ENCODE measurements at regions not wholly inside any gene's neighbourhood (a gene's known extent, or its start where the extent isn't known, plus 50 kb on each side); places are given as distances from the start of the nearest gene placed in this dataset.

DNA sequence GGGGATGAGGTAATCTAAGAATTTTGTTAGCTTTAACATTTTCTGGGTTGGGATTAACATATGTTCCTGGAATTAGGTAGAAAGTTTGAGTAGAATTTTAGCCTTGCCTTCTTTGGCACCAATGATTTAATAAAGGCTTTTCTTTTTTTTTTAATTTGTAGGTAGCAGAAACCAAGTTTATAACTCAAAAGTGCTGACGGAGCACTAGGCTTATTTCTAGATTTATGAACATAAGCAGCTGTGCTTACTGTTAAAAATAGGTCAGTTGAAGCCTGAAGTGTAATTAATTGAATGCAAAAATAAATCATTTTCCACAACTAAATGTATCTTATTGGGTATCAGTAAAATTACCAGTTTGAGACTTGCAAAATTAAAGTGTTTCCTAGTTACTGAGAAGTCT lies 62.4 kb downstream of the TAF11L14 start:
- BruUV-seq (replicated peaks), result no TSS peak

DNA sequence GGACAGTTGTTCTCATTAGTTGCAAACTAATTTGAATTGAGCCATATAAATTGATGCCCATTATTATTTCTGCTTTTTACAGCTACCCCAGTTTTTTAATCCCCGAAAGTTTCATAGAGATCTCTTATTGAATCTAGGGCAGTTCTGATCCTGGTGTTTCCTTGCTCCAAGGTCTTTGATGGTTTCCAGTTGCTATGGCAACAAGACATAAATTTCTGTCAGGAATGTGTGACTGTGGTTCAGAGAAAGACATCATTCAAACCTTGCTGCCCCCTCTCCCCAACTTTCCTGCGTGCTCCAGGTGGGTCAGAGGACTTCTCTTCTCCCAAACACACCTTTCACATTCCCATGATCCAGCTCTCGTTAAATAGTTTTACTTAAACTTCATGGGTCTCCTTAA lies 63.4 kb downstream of the TAF11L14 start:
- no peak for TF ChIP-seq SIN3A (IDR thresholded peaks at IDR 0.05; ENCODE audit: borderline replicate concordance, insufficient read depth, low read depth, low read length)
- TF ChIP-seq POLR2AphosphoS5 (IDR thresholded peaks at IDR 0.05; ENCODE audit: low read depth, low read length), result no peak
- TF ChIP-seq TCF7L2 (IDR thresholded peaks at IDR 0.05; ENCODE audit: low read depth, low read length), result no peak
- TF ChIP-seq, protein P1, sequence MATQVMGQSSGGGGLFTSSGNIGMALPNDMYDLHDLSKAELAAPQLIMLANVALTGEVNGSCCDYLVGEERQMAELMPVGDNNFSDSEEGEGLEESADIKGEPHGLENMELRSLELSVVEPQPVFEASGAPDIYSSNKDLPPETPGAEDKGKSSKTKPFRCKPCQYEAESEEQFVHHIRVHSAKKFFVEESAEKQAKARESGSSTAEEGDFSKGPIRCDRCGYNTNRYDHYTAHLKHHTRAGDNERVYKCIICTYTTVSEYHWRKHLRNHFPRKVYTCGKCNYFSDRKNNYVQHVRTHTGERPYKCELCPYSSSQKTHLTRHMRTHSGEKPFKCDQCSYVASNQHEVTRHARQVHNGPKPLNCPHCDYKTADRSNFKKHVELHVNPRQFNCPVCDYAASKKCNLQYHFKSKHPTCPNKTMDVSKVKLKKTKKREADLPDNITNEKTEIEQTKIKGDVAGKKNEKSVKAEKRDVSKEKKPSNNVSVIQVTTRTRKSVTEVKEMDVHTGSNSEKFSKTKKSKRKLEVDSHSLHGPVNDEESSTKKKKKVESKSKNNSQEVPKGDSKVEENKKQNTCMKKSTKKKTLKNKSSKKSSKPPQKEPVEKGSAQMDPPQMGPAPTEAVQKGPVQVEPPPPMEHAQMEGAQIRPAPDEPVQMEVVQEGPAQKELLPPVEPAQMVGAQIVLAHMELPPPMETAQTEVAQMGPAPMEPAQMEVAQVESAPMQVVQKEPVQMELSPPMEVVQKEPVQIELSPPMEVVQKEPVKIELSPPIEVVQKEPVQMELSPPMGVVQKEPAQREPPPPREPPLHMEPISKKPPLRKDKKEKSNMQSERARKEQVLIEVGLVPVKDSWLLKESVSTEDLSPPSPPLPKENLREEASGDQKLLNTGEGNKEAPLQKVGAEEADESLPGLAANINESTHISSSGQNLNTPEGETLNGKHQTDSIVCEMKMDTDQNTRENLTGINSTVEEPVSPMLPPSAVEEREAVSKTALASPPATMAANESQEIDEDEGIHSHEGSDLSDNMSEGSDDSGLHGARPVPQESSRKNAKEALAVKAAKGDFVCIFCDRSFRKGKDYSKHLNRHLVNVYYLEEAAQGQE (IDR thresholded peaks at IDR 0.05; ENCODE audit: insufficient read depth in 1 of 2, low read depth in 2 of 2, low read length in 1 of 2), result no peak
- TF ChIP-seq, protein P2, sequence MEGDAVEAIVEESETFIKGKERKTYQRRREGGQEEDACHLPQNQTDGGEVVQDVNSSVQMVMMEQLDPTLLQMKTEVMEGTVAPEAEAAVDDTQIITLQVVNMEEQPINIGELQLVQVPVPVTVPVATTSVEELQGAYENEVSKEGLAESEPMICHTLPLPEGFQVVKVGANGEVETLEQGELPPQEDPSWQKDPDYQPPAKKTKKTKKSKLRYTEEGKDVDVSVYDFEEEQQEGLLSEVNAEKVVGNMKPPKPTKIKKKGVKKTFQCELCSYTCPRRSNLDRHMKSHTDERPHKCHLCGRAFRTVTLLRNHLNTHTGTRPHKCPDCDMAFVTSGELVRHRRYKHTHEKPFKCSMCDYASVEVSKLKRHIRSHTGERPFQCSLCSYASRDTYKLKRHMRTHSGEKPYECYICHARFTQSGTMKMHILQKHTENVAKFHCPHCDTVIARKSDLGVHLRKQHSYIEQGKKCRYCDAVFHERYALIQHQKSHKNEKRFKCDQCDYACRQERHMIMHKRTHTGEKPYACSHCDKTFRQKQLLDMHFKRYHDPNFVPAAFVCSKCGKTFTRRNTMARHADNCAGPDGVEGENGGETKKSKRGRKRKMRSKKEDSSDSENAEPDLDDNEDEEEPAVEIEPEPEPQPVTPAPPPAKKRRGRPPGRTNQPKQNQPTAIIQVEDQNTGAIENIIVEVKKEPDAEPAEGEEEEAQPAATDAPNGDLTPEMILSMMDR (IDR thresholded peaks at IDR 0.05), result no peak
- Histone ChIP-seq H3K27ac (ENCODE audit: low read length) (no peak overlapping the region), H3K4me1 (ENCODE audit: control insufficient read depth, insufficient read depth, low read length) (no peaks in the 10 kb centered on the region), H3K36me3 (ENCODE audit: control insufficient read depth, insufficient read depth, low read length) (no peaks in the 10 kb centered on the region), H3K4me3 (ENCODE audit: low read depth in 2 of 2, low read length in 2 of 2) (no peak overlapping the region), H3K27me3 (ENCODE audit: control insufficient read depth, insufficient read depth, low read length) (no peaks in the 10 kb centered on the region), H3K9me3 (ENCODE audit: control insufficient read depth, insufficient read depth, low read depth, low read length) (no peaks in the 10 kb centered on the region)
- ATAC-seq (no peak), DNase-seq (ENCODE audit: low read depth, low spot score) (no peak)
- CTCF ChIA-PET, result no interaction called here
- no TSS peak for BruUV-seq (replicated peaks)
- in situ Hi-C loops (cut with HindIII; ENCODE audit: low pct_unique_long_range_greater_than_20kb, low sequenced_read_pairs), result no loop called here
- POLR2A ChIA-PET, result no interaction called here
- intact Hi-C loops (cut with micrococcal nuclease; ENCODE audit: unreplicated experiment), result no loop called here

More for the DNA sequence above, 62.4 kb downstream of the TAF11L14 start:
- TF ChIP-seq TCF7L2 (IDR thresholded peaks at IDR 0.05; ENCODE audit: low read depth, low read length), result no peak
- TF ChIP-seq, protein P2 (IDR thresholded peaks at IDR 0.05), result no peak
- no peak for TF ChIP-seq SIN3A (IDR thresholded peaks at IDR 0.05; ENCODE audit: borderline replicate concordance, insufficient read depth, low read depth, low read length)
- TF ChIP-seq, protein P1 (IDR thresholded peaks at IDR 0.05; ENCODE audit: insufficient read depth in 1 of 2, low read depth in 2 of 2, low read length in 1 of 2), result no peak
- TF ChIP-seq POLR2AphosphoS5 (IDR thresholded peaks at IDR 0.05; ENCODE audit: low read depth, low read length), result no peak
- Histone ChIP-seq H3K4me3 (ENCODE audit: low read depth in 2 of 2, low read length in 2 of 2) (no peak overlapping the region), H3K27ac (ENCODE audit: low read length) (no peak overlapping the region), H3K36me3 (ENCODE audit: control insufficient read depth, insufficient read depth, low read length) (no peaks in the 10 kb centered on the region), H3K27me3 (ENCODE audit: control insufficient read depth, insufficient read depth, low read length) (no peaks in the 10 kb centered on the region), H3K4me1 (ENCODE audit: control insufficient read depth, insufficient read depth, low read length) (no peaks in the 10 kb centered on the region), H3K9me3 (ENCODE audit: control insufficient read depth, insufficient read depth, low read depth, low read length) (no peaks in the 10 kb centered on the region)
- no peak for ATAC-seq
- ChIA-PET CTCF (no interaction called here), POLR2A (no interaction called here)
- intact Hi-C loops (cut with micrococcal nuclease; ENCODE audit: unreplicated experiment) (no loop called here), in situ Hi-C loops (cut with HindIII; ENCODE audit: low pct_unique_long_range_greater_than_20kb, low sequenced_read_pairs) (no loop called here)
- DNase-seq (ENCODE audit: low read depth, low spot score), result no peak
